ENCODE measurements at regions not wholly inside any gene's neighbourhood (a gene's known extent, or its start where the extent isn't known, plus 50 kb on each side); places are given as distances from the start of the nearest gene placed in this dataset.

GRCh38 chr20:19928328-19929011, 88.7 kb upstream of the NAA20 start:
- no peak for DNase-seq
- Histone ChIP-seq H4K91ac (ENCODE audit: low read length) (peak overlapping the region; percentile 73), H3K27me3 (ENCODE audit: control insufficient read depth in 1 of 2, insufficient read depth in 1 of 2, low read length in 2 of 2) (no peaks in the 10 kb centered on the region), H3K4me1 (ENCODE audit: control insufficient read depth, insufficient read depth, low read depth, low read length) (no peaks in the 10 kb centered on the region), H3K23ac (ENCODE audit: low read length in 2 of 2) (no peak overlapping the region), H3K4ac (ENCODE audit: low read depth in 1 of 2, low read length in 2 of 2) (peak overlapping the region in 1 of 2 experiments; percentile 20), H3K27ac (ENCODE audit: low read length, poor library complexity, severe bottlenecking) (no peak overlapping the region), H2BK5ac (ENCODE audit: low read depth, low read length, poor library complexity, severe bottlenecking) (no peak overlapping the region), H3K4me3 (ENCODE audit: insufficient read depth in 1 of 2, low read depth in 1 of 2, low read length in 2 of 2) (no peak overlapping the region), H3K79me1 (replicated peaks; ENCODE audit: low read length, poor library complexity, severe bottlenecking) (peaks cover 33% of the 10 kb centered on the region), H3K9me3 (ENCODE audit: control insufficient read depth, low read length) (no peaks in the 10 kb centered on the region), H3K9ac (ENCODE audit: low read length) (no peak overlapping the region), H3K18ac (ENCODE audit: low read depth in 1 of 2, low read length in 2 of 2) (peak overlapping the region in 1 of 2 experiments; percentile 66), H2AK5ac (ENCODE audit: low read length, severe bottlenecking) (no peak overlapping the region), H2AFZ (ENCODE audit: low read depth, low read length) (no peak overlapping the region), H3K36me3 (ENCODE audit: control insufficient read depth in 1 of 2, insufficient read depth in 2 of 2, low read depth in 1 of 2, low read length in 2 of 2) (peaks cover 0 to 5% of the 10 kb centered on the region in 2 experiments), H2BK15ac (ENCODE audit: low read depth, poor library complexity, severe bottlenecking) (no peak overlapping the region), H2BK12ac (ENCODE audit: low read length in 2 of 2) (peak overlapping the region; percentile 49 to 61), H2BK120ac (ENCODE audit: low read depth, low read length) (no peak overlapping the region), H3K14ac (ENCODE audit: low read length in 2 of 2) (no peak overlapping the region), H3K4me2 (ENCODE audit: low read length, poor library complexity, severe bottlenecking) (no peak overlapping the region), H4K8ac (ENCODE audit: low read length) (peak overlapping the region; percentile 30)
- 92% methylated on average over 9 of the region's 9 CpGs for WGBS

DNA sequence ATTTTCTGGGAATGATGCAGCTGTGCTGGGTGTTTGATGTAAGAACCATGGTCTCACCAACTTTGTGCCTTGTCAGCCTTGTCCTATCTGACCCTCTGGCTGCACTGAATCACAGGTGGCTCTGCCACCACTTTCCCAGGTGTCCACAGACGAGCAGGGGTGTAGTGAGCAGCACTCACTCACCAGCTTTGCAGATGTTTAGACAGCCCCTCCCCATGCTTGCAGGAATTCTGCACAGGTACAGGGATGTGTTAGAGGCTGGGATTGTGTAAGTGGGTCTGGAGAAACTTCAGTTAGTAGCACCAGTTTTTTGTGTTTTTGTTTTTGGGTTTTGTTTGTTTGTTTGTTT, 88.2 kb upstream of the NAA20 start:
- Histone ChIP-seq H2AK5ac (ENCODE audit: low read length, severe bottlenecking) (no peak overlapping the region), H2BK120ac (ENCODE audit: low read depth, low read length) (no peak overlapping the region), H3K14ac (ENCODE audit: low read length in 2 of 2) (no peak overlapping the region), H3K79me1 (replicated peaks; ENCODE audit: low read length, poor library complexity, severe bottlenecking) (peaks cover 33% of the 10 kb centered on the region), H3K9me3 (ENCODE audit: control insufficient read depth, low read length) (no peaks in the 10 kb centered on the region), H3K4ac (ENCODE audit: low read depth in 1 of 2, low read length in 2 of 2) (peak overlapping the region in 1 of 2 experiments; percentile 30), H4K8ac (ENCODE audit: low read length) (peak overlapping the region; percentile 30), H3K27me3 (ENCODE audit: control insufficient read depth in 1 of 2, insufficient read depth in 1 of 2, low read length in 2 of 2) (no peaks in the 10 kb centered on the region), H3K4me1 (ENCODE audit: control insufficient read depth, insufficient read depth, low read depth, low read length) (no peaks in the 10 kb centered on the region), H3K36me3 (ENCODE audit: control insufficient read depth in 1 of 2, insufficient read depth in 2 of 2, low read depth in 1 of 2, low read length in 2 of 2) (peaks cover 0 to 5% of the 10 kb centered on the region in 2 experiments), H3K4me2 (ENCODE audit: low read length, poor library complexity, severe bottlenecking) (no peak overlapping the region), H3K27ac (ENCODE audit: low read length, poor library complexity, severe bottlenecking) (no peak overlapping the region), H3K4me3 (ENCODE audit: insufficient read depth in 1 of 2, low read depth in 1 of 2, low read length in 2 of 2) (no peak overlapping the region), H2BK5ac (ENCODE audit: low read depth, low read length, poor library complexity, severe bottlenecking) (no peak overlapping the region), H4K91ac (ENCODE audit: low read length) (peak overlapping the region; percentile 82), H3K23ac (ENCODE audit: low read length in 2 of 2) (no peak overlapping the region), H3K9ac (ENCODE audit: low read length) (no peak overlapping the region), H2BK12ac (ENCODE audit: low read length in 2 of 2) (peak overlapping the region; percentile 49 to 61), H2AFZ (ENCODE audit: low read depth, low read length) (no peak overlapping the region), H3K18ac (ENCODE audit: low read depth in 1 of 2, low read length in 2 of 2) (peak overlapping the region; percentile 41 to 66), H2BK15ac (ENCODE audit: low read depth, poor library complexity, severe bottlenecking) (no peak overlapping the region)
- 100% methylated on average over 1 of the region's 1 CpG for WGBS
- DNase-seq, result no peak

DNA sequence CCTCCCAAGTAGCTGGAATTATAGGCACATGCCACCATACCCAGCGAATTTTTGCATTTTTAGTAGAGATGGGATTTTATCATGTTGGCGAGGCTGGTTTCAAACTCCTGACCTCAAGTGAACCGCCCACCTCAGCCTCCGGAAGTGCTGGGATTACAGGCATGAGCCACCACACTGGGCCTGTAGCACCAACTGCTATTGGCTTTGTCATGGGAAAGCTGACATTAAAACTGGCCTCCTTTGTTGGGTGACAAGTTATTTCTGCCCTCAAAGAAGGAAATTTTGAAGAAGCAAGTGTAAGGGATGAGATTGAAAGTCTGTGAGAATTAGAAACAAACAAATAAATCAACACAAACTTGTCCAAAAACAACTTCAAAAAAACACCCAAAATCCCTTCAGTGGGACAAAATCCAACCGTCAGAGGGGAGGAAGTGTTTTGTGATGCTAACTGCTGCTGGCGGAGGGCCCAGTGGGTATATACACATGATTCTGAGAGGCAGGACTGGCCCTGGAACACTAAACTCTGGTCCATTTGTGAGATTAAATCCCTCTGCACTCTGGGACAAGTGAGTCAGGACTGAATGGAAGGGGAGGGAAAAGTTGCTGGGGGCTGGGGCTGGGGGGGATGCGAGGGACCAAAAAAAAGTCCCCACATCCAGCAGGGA, 87.5 kb upstream of the NAA20 start:
- Histone ChIP-seq H3K9me3 (ENCODE audit: control insufficient read depth, low read length) (no peaks in the 10 kb centered on the region), H2BK15ac (ENCODE audit: low read depth, poor library complexity, severe bottlenecking) (peak overlapping the region; percentile 15), H2BK120ac (ENCODE audit: low read depth, low read length) (no peak overlapping the region), H2AFZ (ENCODE audit: low read depth, low read length) (no peak overlapping the region), H2BK5ac (ENCODE audit: low read depth, low read length, poor library complexity, severe bottlenecking) (no peak overlapping the region), H3K9ac (ENCODE audit: low read length) (no peak overlapping the region), H3K36me3 (ENCODE audit: control insufficient read depth in 1 of 2, insufficient read depth in 2 of 2, low read depth in 1 of 2, low read length in 2 of 2) (peaks cover 0 to 5% of the 10 kb centered on the region in 2 experiments), H4K91ac (ENCODE audit: low read length) (peak overlapping the region; percentile 48), H3K4me3 (ENCODE audit: insufficient read depth in 1 of 2, low read depth in 1 of 2, low read length in 2 of 2) (no peak overlapping the region), H2BK12ac (ENCODE audit: low read length in 2 of 2) (peak overlapping the region in 1 of 2 experiments; percentile 73), H3K4me2 (ENCODE audit: low read length, poor library complexity, severe bottlenecking) (no peak overlapping the region), H3K4me1 (ENCODE audit: control insufficient read depth, insufficient read depth, low read depth, low read length) (no peaks in the 10 kb centered on the region), H3K27ac (ENCODE audit: low read length, poor library complexity, severe bottlenecking) (no peak overlapping the region), H3K79me1 (replicated peaks; ENCODE audit: low read length, poor library complexity, severe bottlenecking) (peaks cover 36% of the 10 kb centered on the region), H3K23ac (ENCODE audit: low read length in 2 of 2) (no peak overlapping the region), H2AK5ac (ENCODE audit: low read length, severe bottlenecking) (no peak overlapping the region), H3K18ac (ENCODE audit: low read depth in 1 of 2, low read length in 2 of 2) (no peak overlapping the region), H3K27me3 (ENCODE audit: control insufficient read depth in 1 of 2, insufficient read depth in 1 of 2, low read length in 2 of 2) (no peaks in the 10 kb centered on the region), H4K8ac (ENCODE audit: low read length) (no peak overlapping the region), H3K4ac (ENCODE audit: low read depth in 1 of 2, low read length in 2 of 2) (peak overlapping the region in 1 of 2 experiments; percentile 31), H3K14ac (ENCODE audit: low read length in 2 of 2) (no peak overlapping the region)
- no peak for DNase-seq
- 93% methylated on average over 7 of the region's 7 CpGs for WGBS

DNA sequence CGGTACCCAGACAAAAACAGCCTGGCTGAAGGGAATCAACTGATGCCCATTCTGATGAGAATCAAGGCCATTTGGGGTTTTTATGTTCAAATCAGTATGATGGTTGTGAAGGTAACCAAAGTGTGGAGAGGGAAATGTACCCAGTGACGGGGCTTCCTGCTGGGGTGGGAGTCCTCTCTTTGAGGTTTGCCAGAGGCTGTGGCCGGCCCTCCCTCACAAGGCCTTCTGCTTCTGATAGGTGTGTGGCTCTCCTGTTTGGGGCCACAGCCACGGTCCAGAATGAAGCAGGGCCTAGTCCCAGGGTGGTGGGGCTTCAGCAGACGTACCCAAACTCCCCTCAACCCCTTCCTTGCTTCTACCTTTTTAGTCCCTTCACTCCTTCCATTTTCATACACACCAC, 86.7 kb upstream of the NAA20 start:
- DNase-seq, result no peak
- H3K18ac ChIP-seq (ENCODE audit: low read depth in 1 of 2, low read length in 2 of 2), result peak overlapping the region in 1 of 2 experiments; percentile 72
- H3K27ac ChIP-seq (ENCODE audit: low read length, poor library complexity, severe bottlenecking), result no peak overlapping the region
- H3K4me1 ChIP-seq (ENCODE audit: control insufficient read depth, insufficient read depth, low read depth, low read length), result no peaks in the 10 kb centered on the region
- H4K91ac ChIP-seq (ENCODE audit: low read length), result peak overlapping the region; percentile 52
- peak overlapping the region; percentile 34 to 95 for H2BK12ac ChIP-seq (ENCODE audit: low read length in 2 of 2)
- H2AK5ac ChIP-seq (ENCODE audit: low read length, severe bottlenecking), result no peak overlapping the region
- WGBS, result 87% methylated on average over 5 of the region's 5 CpGs
- no peaks in the 10 kb centered on the region for H3K27me3 ChIP-seq (ENCODE audit: control insufficient read depth in 1 of 2, insufficient read depth in 1 of 2, low read length in 2 of 2)
- peak overlapping the region in 1 of 2 experiments; percentile 64 for H3K14ac ChIP-seq (ENCODE audit: low read length in 2 of 2)
- no peak overlapping the region for H3K4me3 ChIP-seq (ENCODE audit: insufficient read depth in 1 of 2, low read depth in 1 of 2, low read length in 2 of 2)
- H2AFZ ChIP-seq (ENCODE audit: low read depth, low read length), result no peak overlapping the region
- no peak overlapping the region for H3K9ac ChIP-seq (ENCODE audit: low read length)
- H3K9me3 ChIP-seq (ENCODE audit: control insufficient read depth, low read length), result no peaks in the 10 kb centered on the region
- H3K36me3 ChIP-seq (ENCODE audit: control insufficient read depth in 1 of 2, insufficient read depth in 2 of 2, low read depth in 1 of 2, low read length in 2 of 2), result peaks cover 3 to 10% of the 10 kb centered on the region in 2 experiments
- H2BK15ac ChIP-seq (ENCODE audit: low read depth, poor library complexity, severe bottlenecking), result peak overlapping the region; percentile 15
- H3K4me2 ChIP-seq (ENCODE audit: low read length, poor library complexity, severe bottlenecking), result no peak overlapping the region
- peak overlapping the region; percentile 47 for H4K8ac ChIP-seq (ENCODE audit: low read length)
- no peak overlapping the region for H3K23ac ChIP-seq (ENCODE audit: low read length in 2 of 2)
- peak overlapping the region; percentile 22 for H2BK120ac ChIP-seq (ENCODE audit: low read depth, low read length)
- H2BK5ac ChIP-seq (ENCODE audit: low read depth, low read length, poor library complexity, severe bottlenecking), result no peak overlapping the region
- H3K4ac ChIP-seq (ENCODE audit: low read depth in 1 of 2, low read length in 2 of 2), result peak overlapping the region; percentile 39 to 57
- peaks cover 39% of the 10 kb centered on the region for H3K79me1 ChIP-seq (replicated peaks; ENCODE audit: low read length, poor library complexity, severe bottlenecking)
